HepG2 (cell line): ENCODE measurements at regions not wholly inside any gene's neighbourhood (a gene's known extent, or its start where the extent isn't known, plus 50 kb on each side); places are given as distances from the start of the nearest gene placed in this dataset.

Experiments used
- KAT8 ChIP-seq: IDR thresholded peaks from 2 replicates; pipeline ENCODE4 v1.6.1; 2016; ENCODE audit warnings: missing genetic modification reagents, missing compliant biosample characterization
- LCORL ChIP-seq, 2 experiments: fragments of 450-650 bp in 1 of 2; sonication (generic) in 1 of 2; formaldehyde crosslinking in 1 of 2; IDR thresholded peaks; 2 replicates each; pipeline versions ENCODE4 v1.5.0 to v1.6.1; 2017 to 2020; ENCODE audit warnings: antibody characterized with exemption in 1 of 2, missing genetic modification reagents in 1 of 2
- MAFG ChIP-seq: sonication (generic); formaldehyde crosslinking; IDR thresholded peaks from 2 replicates; pipeline ENCODE4 v1.5.1; 2020; ENCODE audit warnings: mild to moderate bottlenecking, missing genetic modification reagents
- RFX5 ChIP-seq: IDR thresholded peaks from 2 replicates; pipeline ENCODE4 v1.6.1; 2011; ENCODE audit warnings: low read depth, low read length, improper control_type of control experiment
- SMAD3 ChIP-seq: sonication (generic); formaldehyde crosslinking; IDR thresholded peaks from 2 replicates; pipeline ENCODE4 v1.4.0; 2020; ENCODE audit warnings: missing genetic modification reagents
- ZFY ChIP-seq: sonication (generic); formaldehyde crosslinking; IDR thresholded peaks from 2 replicates; pipeline ENCODE4 v1.4.0; 2020; ENCODE audit warnings: missing genetic modification reagents
- ZNF18 ChIP-seq: sonication (generic); formaldehyde crosslinking; IDR thresholded peaks from 2 replicates; pipeline ENCODE4 v1.8.0; 2022; ENCODE audit warnings: mild to moderate bottlenecking, missing genetic modification reagents; ENCODE audit not compliant: insufficient replicate concordance
- ZZZ3 ChIP-seq: sonication (generic); formaldehyde crosslinking; IDR thresholded peaks from 2 replicates; pipeline ENCODE4 v1.4.0; 2020; ENCODE audit warnings: missing genetic modification reagents, mild to moderate bottlenecking, borderline replicate concordance
- TF ChIP-seq, protein P1 (sequence below): sonication (generic); formaldehyde crosslinking; IDR thresholded peaks from 2 replicates; pipeline ENCODE4 v1.4.0; 2020; ENCODE audit warnings: missing genetic modification reagents
- TF ChIP-seq, protein P2 (sequence below): sonication (generic); formaldehyde crosslinking; IDR thresholded peaks from 2 replicates; pipeline ENCODE4 v1.4.0; 2020; ENCODE audit warnings: missing genetic modification reagents, borderline replicate concordance
- TF ChIP-seq, protein P3 (sequence below): IDR thresholded peaks from 2 replicates; pipeline ENCODE4 v1.6.1; 2016; ENCODE audit warnings: missing compliant biosample characterization, missing genetic modification reagents, borderline replicate concordance

DNA sequence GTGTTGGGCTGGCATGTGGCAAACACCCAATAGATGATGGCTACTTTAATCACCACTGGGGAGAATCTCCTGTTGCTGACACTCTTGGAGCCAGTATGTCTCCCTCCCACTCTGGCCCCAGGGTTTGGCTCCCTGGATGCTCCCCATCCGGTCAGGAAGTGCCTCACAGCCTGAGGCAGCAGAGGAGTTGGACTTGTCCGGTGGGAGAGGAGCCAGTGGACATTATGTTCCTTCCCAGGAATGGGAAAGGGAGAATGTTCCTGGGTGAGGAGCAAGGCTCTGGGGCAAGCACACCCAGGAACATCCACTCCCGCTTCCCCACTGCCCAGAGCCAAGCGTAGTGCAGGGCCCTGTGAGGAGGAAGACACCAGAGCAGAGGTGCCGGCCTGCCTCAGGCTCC, 84.6 kb upstream of the NAV2 start (continued):
- TF ChIP-seq, protein P1, sequence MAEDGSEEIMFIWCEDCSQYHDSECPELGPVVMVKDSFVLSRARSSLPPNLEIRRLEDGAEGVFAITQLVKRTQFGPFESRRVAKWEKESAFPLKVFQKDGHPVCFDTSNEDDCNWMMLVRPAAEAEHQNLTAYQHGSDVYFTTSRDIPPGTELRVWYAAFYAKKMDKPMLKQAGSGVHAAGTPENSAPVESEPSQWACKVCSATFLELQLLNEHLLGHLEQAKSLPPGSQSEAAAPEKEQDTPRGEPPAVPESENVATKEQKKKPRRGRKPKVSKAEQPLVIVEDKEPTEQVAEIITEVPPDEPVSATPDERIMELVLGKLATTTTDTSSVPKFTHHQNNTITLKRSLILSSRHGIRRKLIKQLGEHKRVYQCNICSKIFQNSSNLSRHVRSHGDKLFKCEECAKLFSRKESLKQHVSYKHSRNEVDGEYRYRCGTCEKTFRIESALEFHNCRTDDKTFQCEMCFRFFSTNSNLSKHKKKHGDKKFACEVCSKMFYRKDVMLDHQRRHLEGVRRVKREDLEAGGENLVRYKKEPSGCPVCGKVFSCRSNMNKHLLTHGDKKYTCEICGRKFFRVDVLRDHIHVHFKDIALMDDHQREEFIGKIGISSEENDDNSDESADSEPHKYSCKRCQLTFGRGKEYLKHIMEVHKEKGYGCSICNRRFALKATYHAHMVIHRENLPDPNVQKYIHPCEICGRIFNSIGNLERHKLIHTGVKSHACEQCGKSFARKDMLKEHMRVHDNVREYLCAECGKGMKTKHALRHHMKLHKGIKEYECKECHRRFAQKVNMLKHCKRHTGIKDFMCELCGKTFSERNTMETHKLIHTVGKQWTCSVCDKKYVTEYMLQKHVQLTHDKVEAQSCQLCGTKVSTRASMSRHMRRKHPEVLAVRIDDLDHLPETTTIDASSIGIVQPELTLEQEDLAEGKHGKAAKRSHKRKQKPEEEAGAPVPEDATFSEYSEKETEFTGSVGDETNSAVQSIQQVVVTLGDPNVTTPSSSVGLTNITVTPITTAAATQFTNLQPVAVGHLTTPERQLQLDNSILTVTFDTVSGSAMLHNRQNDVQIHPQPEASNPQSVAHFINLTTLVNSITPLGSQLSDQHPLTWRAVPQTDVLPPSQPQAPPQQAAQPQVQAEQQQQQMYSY (CRISPR knock-in tag) = no peak
- TF ChIP-seq RFX5 (no peak), SMAD3 (CRISPR knock-in tag) (no peak), KAT8 (CRISPR knock-in tag) (no peak), ZNF18 (CRISPR knock-in tag) (no peak), LCORL (IDR thresholded peaks at IDR 0.05) (no peak), LCORL (CRISPR knock-in tag; IDR thresholded peaks at IDR 0.05) (no peak), ZFY (CRISPR knock-in tag) (no peak), ZZZ3 (CRISPR knock-in tag) (no peak), MAFG (CRISPR knock-in tag) (no peak)
- TF ChIP-seq, protein P2, sequence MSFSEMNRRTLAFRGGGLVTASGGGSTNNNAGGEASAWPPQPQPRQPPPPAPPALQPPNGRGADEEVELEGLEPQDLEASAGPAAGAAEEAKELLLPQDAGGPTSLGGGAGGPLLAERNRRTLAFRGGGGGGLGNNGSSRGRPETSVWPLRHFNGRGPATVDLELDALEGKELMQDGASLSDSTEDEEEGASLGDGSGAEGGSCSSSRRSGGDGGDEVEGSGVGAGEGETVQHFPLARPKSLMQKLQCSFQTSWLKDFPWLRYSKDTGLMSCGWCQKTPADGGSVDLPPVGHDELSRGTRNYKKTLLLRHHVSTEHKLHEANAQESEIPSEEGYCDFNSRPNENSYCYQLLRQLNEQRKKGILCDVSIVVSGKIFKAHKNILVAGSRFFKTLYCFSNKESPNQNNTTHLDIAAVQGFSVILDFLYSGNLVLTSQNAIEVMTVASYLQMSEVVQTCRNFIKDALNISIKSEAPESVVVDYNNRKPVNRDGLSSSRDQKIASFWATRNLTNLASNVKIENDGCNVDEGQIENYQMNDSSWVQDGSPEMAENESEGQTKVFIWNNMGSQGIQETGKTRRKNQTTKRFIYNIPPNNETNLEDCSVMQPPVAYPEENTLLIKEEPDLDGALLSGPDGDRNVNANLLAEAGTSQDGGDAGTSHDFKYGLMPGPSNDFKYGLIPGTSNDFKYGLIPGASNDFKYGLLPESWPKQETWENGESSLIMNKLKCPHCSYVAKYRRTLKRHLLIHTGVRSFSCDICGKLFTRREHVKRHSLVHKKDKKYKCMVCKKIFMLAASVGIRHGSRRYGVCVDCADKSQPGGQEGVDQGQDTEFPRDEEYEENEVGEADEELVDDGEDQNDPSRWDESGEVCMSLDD (CRISPR knock-in tag) = no peak
- TF ChIP-seq, protein P3, sequence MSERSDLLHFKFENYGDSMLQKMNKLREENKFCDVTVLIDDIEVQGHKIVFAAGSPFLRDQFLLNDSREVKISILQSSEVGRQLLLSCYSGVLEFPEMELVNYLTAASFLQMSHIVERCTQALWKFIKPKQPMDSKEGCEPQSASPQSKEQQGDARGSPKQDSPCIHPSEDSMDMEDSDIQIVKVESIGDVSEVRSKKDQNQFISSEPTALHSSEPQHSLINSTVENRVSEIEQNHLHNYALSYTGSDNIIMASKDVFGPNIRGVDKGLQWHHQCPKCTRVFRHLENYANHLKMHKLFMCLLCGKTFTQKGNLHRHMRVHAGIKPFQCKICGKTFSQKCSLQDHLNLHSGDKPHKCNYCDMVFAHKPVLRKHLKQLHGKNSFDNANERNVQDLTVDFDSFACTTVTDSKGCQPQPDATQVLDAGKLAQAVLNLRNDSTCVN = no peak
